ENCODE measurements at regions not wholly inside any gene's neighbourhood (a gene's known extent, or its start where the extent isn't known, plus 50 kb on each side); places are given as distances from the start of the nearest gene placed in this dataset.
"Not testable (repeated sequence)": the region's sequence is repeated elsewhere in the genome, so short reads cannot be mapped to it uniquely, and the experiment has no call there.

DNA sequence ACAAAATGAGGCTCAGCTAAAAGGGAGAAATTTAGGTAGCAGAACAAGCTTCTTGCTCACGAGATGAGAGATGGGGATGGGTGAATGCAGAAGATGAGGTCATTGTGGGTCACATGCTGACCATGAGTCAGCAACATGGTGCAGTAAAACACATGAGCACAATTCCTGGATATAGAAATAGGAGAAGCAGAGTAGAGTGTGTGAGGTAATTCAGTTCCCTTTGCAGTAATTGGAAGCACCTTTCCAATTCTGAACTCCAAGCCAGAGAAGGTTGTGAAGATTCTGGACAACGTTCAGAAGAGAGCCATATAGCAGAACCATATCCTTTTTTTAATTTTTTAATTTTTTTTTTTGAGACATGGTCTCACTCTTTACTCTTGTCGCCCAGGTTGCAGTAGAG, 62.0 kb upstream of the LMNTD1 start:
- no peak for DNase-seq (ENCODE audit: low read depth, low spot score)
- Histone ChIP-seq H3K9ac (ENCODE audit: insufficient read length, low read depth) (no peak overlapping the region), H3K36me3 (ENCODE audit: insufficient read depth, insufficient read length, low read length) (no peaks in the 10 kb centered on the region), H3K27me3 (ENCODE audit: insufficient read depth, insufficient read length) (no peaks in the 10 kb centered on the region), H3K4me3 (ENCODE audit: insufficient read length, low read depth) (no peak overlapping the region), H3K9me3 (ENCODE audit: insufficient read depth, low read length) (no peaks in the 10 kb centered on the region), H3K4me1 (ENCODE audit: insufficient read depth, insufficient read length) (no peaks in the 10 kb centered on the region)
- TF ChIP-seq ZNF274 (IDR thresholded peaks at IDR 0.05; ENCODE audit: low read depth, low read length) (no peak), SUZ12 (IDR thresholded peaks at IDR 0.05; ENCODE audit: extremely low read depth, insufficient read depth, insufficient read length) (no peak), YY1 (IDR thresholded peaks at IDR 0.05; ENCODE audit: insufficient read depth, insufficient read length) (no peak)

DNA sequence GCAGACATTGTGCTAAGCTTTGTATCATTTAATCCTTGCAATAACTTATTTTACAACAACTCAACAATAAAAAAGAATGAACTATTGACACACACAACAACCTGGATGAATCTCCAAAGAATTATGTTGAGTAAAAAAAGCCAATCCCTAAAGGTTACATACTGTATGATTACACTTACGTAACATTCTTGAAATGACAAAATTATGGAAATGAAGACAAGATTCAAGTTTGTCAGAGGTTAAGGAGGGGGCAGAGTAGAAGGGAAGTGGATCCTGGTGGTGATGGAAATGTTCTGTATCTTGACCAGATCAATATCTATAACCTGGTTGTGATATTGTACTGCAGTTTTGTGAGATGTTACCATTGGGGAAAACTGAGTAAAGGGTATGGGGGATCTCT, 63.2 kb upstream of the LMNTD1 start:
- Histone ChIP-seq H3K4me3 (ENCODE audit: insufficient read length, low read depth) (no peak overlapping the region), H3K4me1 (ENCODE audit: insufficient read depth, insufficient read length) (no peaks in the 10 kb centered on the region), H3K36me3 (ENCODE audit: insufficient read depth, insufficient read length, low read length) (no peaks in the 10 kb centered on the region), H3K27me3 (ENCODE audit: insufficient read depth, insufficient read length) (no peaks in the 10 kb centered on the region), H3K9me3 (ENCODE audit: insufficient read depth, low read length) (no peaks in the 10 kb centered on the region), H3K9ac (ENCODE audit: insufficient read length, low read depth) (no peak overlapping the region)
- TF ChIP-seq ZNF274 (IDR thresholded peaks at IDR 0.05; ENCODE audit: low read depth, low read length) (no peak), SUZ12 (IDR thresholded peaks at IDR 0.05; ENCODE audit: extremely low read depth, insufficient read depth, insufficient read length) (no peak), YY1 (IDR thresholded peaks at IDR 0.05; ENCODE audit: insufficient read depth, insufficient read length) (no peak)
- no peak for DNase-seq (ENCODE audit: low read depth, low spot score)

DNA sequence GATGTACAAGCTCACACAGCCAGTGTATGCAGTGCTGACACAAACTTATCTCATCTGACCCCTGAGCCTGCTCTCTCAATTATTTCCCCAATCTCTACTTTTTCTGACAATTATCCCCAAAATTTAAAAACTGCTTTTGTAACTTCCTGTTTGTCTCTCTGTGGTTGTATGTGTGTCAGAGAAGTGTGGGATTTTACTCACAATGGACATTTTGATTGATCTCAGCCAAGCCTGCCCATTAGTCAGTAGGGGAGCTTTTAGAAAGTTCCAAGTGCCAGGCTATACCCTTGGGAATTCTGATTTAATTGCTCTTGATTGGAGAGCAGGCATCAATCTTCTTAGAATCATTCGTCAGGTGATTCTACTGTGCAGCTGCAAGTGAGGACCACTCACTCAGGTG, 64.9 kb upstream of the LMNTD1 start:
- no peaks in the 10 kb centered on the region for H3K9me3 ChIP-seq (ENCODE audit: insufficient read depth, low read length)
- H3K4me3 ChIP-seq (ENCODE audit: insufficient read length, low read depth) = no peak overlapping the region
- no peaks in the 10 kb centered on the region for H3K4me1 ChIP-seq (ENCODE audit: insufficient read depth, insufficient read length)
- no peak for TF ChIP-seq ZNF274 (IDR thresholded peaks at IDR 0.05; ENCODE audit: low read depth, low read length)
- no peak for TF ChIP-seq YY1 (IDR thresholded peaks at IDR 0.05; ENCODE audit: insufficient read depth, insufficient read length)
- no peaks in the 10 kb centered on the region for H3K27me3 ChIP-seq (ENCODE audit: insufficient read depth, insufficient read length)
- H3K36me3 ChIP-seq (ENCODE audit: insufficient read depth, insufficient read length, low read length) = no peaks in the 10 kb centered on the region
- DNase-seq (ENCODE audit: low read depth, low spot score) = no peak
- H3K9ac ChIP-seq (ENCODE audit: insufficient read length, low read depth) = no peak overlapping the region

DNA sequence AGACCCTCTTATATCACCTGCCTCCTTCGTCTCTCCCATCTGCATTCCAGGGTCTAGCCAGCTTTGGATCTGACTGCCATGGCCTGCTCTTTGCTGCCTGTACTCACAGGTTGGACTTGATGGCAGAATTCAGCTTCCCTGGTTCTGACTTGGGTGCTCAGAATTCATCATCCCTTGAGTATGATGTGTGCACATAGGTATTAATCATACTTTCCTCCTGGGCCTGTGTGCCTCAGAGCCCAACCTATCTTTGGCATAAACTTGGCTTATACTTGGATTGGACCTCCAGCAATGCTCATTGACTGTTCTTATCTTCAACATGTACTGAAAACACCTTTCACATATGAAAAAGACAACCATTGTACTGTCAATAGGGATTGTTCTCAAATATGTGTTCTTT, 70.7 kb upstream of the LMNTD1 start:
- no peaks in the 10 kb centered on the region for H3K36me3 ChIP-seq (ENCODE audit: insufficient read depth, insufficient read length, low read length)
- TF ChIP-seq SUZ12 (IDR thresholded peaks at IDR 0.05; ENCODE audit: extremely low read depth, insufficient read depth, insufficient read length) (no peak), ZNF274 (IDR thresholded peaks at IDR 0.05; ENCODE audit: low read depth, low read length) (no peak), YY1 (IDR thresholded peaks at IDR 0.05; ENCODE audit: insufficient read depth, insufficient read length) (no peak)
- H3K9ac ChIP-seq (ENCODE audit: insufficient read length, low read depth) = no peak overlapping the region
- DNase-seq (ENCODE audit: low read depth, low spot score) = no peak
- H3K9me3 ChIP-seq (ENCODE audit: insufficient read depth, low read length) = no peaks in the 10 kb centered on the region
- no peak overlapping the region for H3K4me3 ChIP-seq (ENCODE audit: insufficient read length, low read depth)
- no peaks in the 10 kb centered on the region for H3K27me3 ChIP-seq (ENCODE audit: insufficient read depth, insufficient read length)
- no peaks in the 10 kb centered on the region for H3K4me1 ChIP-seq (ENCODE audit: insufficient read depth, insufficient read length)

DNA sequence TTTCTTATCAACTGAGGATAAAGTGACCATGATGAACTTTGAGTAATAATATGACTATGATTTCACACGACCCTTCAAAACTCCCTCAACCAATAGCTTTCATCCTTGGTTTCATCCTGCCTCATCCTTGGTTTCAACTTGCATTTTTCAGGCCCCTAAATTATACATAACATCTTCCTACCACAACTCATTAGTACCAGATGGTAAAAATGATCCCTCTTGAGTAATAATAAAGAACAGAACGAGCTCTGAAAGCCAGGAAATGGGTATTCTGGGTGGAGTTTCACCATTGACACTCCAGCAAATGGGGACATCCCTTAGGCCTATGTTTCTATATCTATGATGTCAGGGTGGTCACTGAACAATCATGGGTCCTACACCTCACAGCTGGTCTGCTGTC, 72.1 kb upstream of the LMNTD1 start:
- H3K27me3 ChIP-seq (ENCODE audit: insufficient read depth, insufficient read length) = no peaks in the 10 kb centered on the region
- no peak for TF ChIP-seq YY1 (IDR thresholded peaks at IDR 0.05; ENCODE audit: insufficient read depth, insufficient read length)
- no peak for TF ChIP-seq ZNF274 (IDR thresholded peaks at IDR 0.05; ENCODE audit: low read depth, low read length)
- no peak for TF ChIP-seq SUZ12 (IDR thresholded peaks at IDR 0.05; ENCODE audit: extremely low read depth, insufficient read depth, insufficient read length)
- H3K9ac ChIP-seq (ENCODE audit: insufficient read length, low read depth) = no peak overlapping the region
- H3K36me3 ChIP-seq (ENCODE audit: insufficient read depth, insufficient read length, low read length) = no peaks in the 10 kb centered on the region
- H3K4me1 ChIP-seq (ENCODE audit: insufficient read depth, insufficient read length) = no peaks in the 10 kb centered on the region
- no peak overlapping the region for H3K4me3 ChIP-seq (ENCODE audit: insufficient read length, low read depth)
- no peaks in the 10 kb centered on the region for H3K9me3 ChIP-seq (ENCODE audit: insufficient read depth, low read length)
- no peak for DNase-seq (ENCODE audit: low read depth, low spot score)

DNA sequence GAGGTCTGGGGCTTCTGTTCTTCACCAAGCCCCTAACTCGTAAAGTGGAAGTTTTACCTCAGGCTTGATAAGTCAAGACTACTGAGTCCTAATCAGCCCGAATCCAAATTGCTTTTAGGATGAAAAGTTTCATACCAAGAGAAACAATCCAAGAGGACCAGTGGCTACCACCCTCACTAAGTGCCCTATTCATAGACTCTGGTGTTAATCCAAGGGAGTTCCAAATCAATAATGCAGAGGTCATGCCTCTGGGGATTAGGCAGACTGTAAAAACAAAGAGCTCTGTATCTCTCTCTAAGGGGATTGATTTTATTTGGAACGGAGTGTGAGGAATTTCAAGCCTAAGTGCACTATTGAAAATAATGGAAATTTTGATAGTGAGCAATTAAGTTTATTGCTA, 76.3 kb upstream of the LMNTD1 start:
- Histone ChIP-seq H3K4me3 (ENCODE audit: insufficient read length, low read depth) (no peak overlapping the region), H3K4me1 (ENCODE audit: insufficient read depth, insufficient read length) (peaks cover 2% of the 10 kb centered on the region), H3K9ac (ENCODE audit: insufficient read length, low read depth) (no peak overlapping the region), H3K36me3 (ENCODE audit: insufficient read depth, insufficient read length, low read length) (no peaks in the 10 kb centered on the region), H3K27me3 (ENCODE audit: insufficient read depth, insufficient read length) (no peaks in the 10 kb centered on the region), H3K9me3 (ENCODE audit: insufficient read depth, low read length) (no peaks in the 10 kb centered on the region)
- DNase-seq (ENCODE audit: low read depth, low spot score) = no peak
- TF ChIP-seq ZNF274 (IDR thresholded peaks at IDR 0.05; ENCODE audit: low read depth, low read length) (no peak), YY1 (IDR thresholded peaks at IDR 0.05; ENCODE audit: insufficient read depth, insufficient read length) (no peak), SUZ12 (IDR thresholded peaks at IDR 0.05; ENCODE audit: extremely low read depth, insufficient read depth, insufficient read length) (no peak)

DNA sequence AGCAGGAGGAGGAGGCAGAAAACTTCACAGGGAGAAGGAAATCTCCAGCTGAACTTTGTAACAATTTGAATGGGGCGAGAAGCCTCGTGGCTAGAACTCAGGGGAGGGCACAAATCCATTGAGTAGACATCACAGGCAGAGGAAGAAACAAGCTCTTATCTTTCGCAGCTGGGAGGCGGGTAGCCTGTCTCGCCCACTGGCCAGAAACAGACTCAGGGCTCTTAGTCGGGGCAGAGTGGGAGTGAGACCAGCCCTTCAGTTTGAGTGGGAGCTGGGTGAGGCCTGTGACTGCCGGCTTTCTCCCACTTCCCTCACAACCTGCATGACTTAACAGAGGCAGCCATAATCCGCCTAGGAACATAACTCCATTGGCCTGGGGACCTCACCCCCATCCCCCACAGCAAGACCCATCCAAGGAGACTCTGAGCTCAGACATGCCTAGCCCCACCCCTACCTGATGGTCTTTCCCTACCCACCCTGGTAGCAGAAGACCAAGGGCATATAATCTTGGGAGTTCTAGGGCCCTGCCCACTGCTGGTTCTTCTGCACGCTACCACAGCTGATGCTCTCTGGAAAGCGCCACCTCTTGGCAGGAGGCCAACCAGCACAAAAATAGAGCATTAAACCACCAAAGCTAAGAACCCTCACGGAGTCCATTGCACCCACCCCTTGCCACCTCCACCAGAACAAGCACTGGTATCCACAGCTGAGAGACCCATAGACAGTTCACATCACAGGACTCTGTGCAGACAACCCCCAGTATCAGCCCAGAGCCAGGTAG, 77.8 kb upstream of the LMNTD1 start:
- H3K27me3 ChIP-seq (ENCODE audit: insufficient read depth, insufficient read length); DNase-seq (ENCODE audit: low read depth, low spot score); H3K36me3 ChIP-seq (ENCODE audit: insufficient read depth, insufficient read length, low read length); H3K4me1 ChIP-seq (ENCODE audit: insufficient read depth, insufficient read length); H3K9ac ChIP-seq (ENCODE audit: insufficient read length, low read depth); H3K4me3 ChIP-seq (ENCODE audit: insufficient read length, low read depth); H3K9me3 ChIP-seq (ENCODE audit: insufficient read depth, low read length): not testable (repeated sequence)

DNA sequence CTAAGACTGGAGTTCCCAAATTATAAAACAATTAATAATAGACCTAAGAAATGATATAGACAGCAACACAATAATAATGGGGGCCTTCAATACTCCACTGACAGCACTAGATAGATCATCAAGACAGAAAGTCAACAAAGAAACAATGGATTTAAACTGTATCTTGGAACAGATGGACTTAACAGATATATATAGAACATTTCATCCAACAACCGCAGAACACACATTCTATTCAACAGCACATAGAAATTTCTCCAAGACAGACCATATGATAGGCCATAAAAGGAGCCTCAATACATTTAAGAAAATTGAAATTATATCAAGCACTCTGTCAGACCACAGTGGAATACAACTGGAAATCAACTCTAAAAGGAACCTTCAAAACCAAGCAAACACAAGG, 80.1 kb upstream of the LMNTD1 start:
- not testable (repeated sequence) for H3K27me3 ChIP-seq (ENCODE audit: insufficient read depth, insufficient read length); H3K4me3 ChIP-seq (ENCODE audit: insufficient read length, low read depth); H3K4me1 ChIP-seq (ENCODE audit: insufficient read depth, insufficient read length)

More for the DNA sequence above, 80.1 kb upstream of the LMNTD1 start:
- H3K9me3 ChIP-seq (ENCODE audit: insufficient read depth, low read length) = peaks cover 10% of the 10 kb centered on the region; the same call in 1 of the 2 replicates
- not testable (repeated sequence) for H3K9ac ChIP-seq (ENCODE audit: insufficient read length, low read depth); H3K36me3 ChIP-seq (ENCODE audit: insufficient read depth, insufficient read length, low read length); DNase-seq (ENCODE audit: low read depth, low spot score)
